ENCODE measurements at regions not wholly inside any gene's neighbourhood (a gene's known extent, or its start where the extent isn't known, plus 50 kb on each side); places are given as distances from the start of the nearest gene placed in this dataset.
"Not testable (repeated sequence)": the region's sequence is repeated elsewhere in the genome, so short reads cannot be mapped to it uniquely, and the experiment has no call there.

DNA sequence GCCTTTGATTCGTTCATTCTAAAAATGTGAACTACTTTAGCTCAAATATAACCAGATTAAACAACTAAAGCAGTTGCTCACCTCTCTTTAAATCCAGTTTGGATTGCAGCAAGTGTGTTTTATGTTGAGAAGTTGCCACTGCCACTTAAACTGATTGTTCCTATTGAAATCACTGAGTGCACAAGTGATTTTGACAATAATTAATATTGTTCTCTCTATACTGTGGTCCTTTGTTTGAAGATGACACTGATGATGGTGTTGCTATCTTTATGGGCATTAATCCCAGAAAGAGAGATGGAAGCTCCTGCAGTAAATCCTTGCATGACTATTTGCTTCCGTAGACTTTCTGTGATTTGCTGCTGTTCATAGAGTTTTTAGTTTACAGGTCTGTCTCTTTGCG is 251.4 kb upstream of the ZEB2 start:
- no peak for DNase-seq

GRCh38 chr2:144770616-144771230 is 250.8 kb upstream of the ZEB2 start:
- DNase-seq: no peak

DNA sequence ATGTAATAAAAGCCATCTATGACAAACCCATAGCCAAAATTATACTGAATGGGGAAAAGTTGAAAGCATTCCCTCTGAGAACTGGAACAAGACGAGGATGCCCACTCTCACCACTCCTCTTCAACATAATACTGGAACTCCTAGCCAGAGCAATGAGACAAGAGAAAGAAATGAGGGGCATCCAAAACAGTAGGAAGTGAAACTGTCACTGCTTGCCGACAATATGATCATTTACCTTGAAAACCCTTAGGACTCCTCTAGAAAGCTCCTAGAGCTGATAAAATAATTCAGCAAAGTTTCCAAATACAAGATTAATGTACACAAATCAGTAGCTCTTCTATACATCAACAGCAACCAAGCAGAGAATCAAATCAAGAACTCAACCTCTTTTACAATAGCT is 241.0 kb upstream of the ZEB2 start:
- not testable (repeated sequence) for DNase-seq

DNA sequence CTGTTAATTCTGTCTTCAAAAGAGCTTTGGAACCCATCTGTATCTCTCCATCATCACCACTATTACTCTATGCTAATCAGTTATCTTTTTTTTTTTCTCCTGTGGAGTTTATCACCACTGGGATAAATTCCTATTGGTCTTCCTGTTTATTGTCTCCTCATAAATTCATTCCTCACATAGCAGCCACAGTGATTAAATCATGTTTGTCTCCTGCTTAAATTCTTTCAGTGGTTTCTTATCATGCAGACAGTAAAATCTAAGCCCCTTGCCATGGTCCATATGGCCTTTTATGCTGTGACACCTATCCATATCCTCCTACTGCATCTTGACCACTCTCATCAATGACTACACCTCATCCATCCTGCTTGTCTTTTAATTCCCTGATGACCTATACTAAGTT is 239.8 kb upstream of the ZEB2 start:
- DNase-seq: no peak

DNA sequence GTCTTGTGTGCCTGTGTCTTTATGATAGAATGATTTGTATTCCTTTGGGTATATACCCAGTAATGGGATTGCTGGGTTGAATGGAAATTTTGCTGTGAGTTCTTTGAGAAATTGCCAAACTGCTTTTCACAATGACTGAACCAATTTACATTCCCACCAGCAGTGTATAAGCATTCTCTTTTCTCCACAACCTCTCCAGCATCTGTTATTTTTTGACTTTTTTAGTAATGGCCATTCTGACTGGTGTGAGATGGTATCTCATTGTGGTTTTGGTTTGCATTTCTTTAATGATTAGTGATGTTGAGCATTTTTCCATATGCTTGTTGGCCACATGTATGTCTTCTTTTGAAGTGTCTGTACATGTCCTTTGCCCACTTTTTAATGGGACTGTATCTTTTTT is 238.3 kb upstream of the ZEB2 start:
- not testable (repeated sequence) for DNase-seq

DNA sequence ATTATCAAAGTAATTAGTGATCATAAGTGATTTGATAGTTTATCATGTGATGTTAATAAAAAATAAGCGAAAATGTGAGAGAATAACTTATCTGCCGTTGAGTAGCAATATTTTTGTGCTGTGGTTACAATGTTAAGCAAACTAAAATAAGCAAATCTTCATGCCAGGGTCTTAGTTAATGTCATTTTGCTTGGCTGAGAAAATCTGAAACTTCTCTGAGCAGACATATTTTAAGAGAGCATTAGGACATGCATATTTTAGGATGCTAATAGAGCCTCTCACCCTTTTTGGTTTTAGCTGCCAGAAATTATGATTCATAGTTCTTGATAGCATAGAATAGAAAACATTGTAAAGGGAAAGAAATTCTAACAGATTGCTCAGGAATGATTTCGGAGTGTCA is 233.5 kb upstream of the ZEB2 start:
- no peak for DNase-seq

DNA sequence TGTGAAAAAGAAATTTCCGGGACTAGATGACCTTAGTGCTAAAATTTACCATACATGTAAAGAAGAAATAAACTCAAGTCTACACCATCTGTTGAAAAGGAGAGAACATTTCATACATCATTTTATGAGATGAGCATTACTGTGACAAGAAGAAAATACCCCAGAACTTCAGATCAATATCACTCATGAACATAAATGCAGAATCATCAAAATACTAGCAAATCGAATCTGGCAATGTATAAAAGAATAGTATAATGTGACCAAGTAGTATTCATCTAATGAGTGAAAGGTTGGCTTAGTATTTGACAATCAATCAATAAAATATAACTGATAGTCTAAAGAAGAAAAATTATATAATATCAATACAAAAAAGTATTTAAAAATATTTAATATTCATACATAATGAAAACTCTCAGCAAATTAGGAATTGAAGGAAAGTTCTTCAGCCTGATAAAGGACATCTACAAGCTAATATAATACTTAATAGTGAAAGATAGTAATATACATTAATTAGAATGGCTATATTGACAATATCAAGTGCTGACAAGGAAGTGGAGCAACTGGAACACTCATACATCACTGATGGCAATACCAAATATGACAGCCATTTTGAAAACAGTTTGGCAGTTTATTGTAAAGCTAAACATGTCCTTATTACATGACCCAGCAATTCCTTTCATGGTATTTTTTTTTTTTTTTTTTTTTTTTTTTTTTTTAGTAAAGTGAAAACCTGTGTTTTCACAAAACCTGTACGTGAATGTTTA is 231.4 kb upstream of the ZEB2 start:
- no peak for DNase-seq

GRCh38 chr2:144749188-144749587 is 229.3 kb upstream of the ZEB2 start:
- no peak for DNase-seq

- DNase-seq: no peak
Observed at GRCh38 chr2:144748443-144748842, 228.5 kb upstream of the ZEB2 start.

- DNase-seq: no peak
Observed at GRCh38 chr2:144747571-144747970, 227.7 kb upstream of the ZEB2 start.

DNA sequence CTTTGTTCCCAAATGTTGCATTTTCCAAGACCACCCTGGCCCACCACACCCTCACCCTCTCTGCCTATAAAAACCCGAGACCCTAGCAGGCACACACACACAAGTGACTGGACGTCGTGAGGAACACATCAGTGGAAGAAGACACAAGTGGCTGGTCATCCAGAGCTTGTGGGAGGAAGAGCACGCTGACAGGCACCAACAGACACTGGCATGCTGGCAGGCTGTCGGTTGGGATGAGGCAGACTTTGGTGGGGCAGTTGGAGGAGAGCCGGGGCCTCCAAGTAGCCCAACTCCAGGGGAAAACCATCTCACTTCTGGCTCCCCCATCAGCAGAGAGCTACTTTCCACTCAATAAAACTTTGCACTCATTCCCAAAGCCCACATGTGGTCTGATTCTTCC is 225.5 kb upstream of the ZEB2 start:
- no peak for DNase-seq

- DNase-seq: no peak
Observed at GRCh38 chr2:144738749-144739148, 218.8 kb upstream of the ZEB2 start.

DNA sequence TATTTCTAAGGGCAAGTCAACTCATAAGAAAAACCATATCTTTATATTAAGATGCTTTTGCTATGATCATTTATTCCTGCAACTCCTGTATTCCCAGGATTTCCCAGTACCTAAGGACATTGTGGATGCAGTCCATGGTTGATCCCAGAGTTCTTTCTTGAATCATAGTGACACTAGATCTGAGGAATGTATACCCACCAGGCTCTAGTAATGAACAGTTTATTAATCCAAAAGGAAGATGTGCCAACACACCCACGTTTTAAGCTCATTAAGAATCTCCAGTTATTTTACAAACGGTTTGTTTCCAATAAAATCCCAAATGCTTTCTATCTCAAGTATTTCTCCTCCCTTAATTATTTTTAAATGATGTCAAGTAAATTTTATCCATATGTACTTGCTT is 210.8 kb upstream of the ZEB2 start:
- DNase-seq: no peak

- not testable (repeated sequence) for DNase-seq
Observed at GRCh38 chr2:144724460-144724859, 204.5 kb upstream of the ZEB2 start.

- DNase-seq: no peak
Observed at GRCh38 chr2:144718376-144718775, 198.5 kb upstream of the ZEB2 start.

DNA sequence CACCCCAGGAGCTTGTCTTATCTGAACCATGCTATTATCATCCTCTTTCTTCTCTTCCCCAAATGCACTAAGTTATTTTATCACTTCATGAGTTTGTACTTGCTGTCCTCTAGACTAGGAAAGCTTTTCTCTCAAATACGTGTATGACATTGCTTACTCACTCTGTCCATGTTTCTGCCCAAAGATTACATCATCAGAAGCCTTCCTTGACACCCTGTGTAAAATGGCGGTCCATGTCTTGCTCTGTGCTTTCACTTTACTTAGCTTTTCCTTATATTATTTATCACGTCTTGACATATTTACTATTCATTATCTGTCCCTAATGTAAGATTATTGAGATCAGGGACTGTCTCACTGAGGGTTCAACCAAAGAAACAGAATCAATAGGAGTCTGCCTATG is 196.1 kb upstream of the ZEB2 start:
- DNase-seq: no peak

GRCh38 chr2:144713410-144713809 is 193.5 kb upstream of the ZEB2 start:
- DNase-seq: no peak

DNA sequence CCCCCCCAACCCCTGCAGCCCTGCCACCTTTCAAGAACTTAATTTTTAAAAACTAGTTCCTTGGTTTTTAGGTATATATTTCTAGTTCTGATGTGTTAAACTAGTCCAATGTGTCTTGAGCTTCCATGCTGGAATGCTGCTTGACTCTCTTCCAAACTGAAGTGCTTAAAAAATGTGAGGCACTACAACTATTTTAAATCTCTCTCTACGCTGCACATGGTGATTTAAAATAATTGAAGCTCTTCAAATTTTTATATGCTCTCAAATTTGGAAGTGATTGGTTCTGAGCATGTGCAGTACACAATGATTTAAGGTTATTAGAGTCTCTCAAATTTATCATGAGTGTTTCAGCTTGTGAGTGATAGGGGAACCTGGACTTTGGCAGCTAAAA is 192.6 kb upstream of the ZEB2 start:
- no peak for DNase-seq

- peak; percentile 28 for DNase-seq
Observed at GRCh38 chr2:144711630-144712549, 192.0 kb upstream of the ZEB2 start.

DNA sequence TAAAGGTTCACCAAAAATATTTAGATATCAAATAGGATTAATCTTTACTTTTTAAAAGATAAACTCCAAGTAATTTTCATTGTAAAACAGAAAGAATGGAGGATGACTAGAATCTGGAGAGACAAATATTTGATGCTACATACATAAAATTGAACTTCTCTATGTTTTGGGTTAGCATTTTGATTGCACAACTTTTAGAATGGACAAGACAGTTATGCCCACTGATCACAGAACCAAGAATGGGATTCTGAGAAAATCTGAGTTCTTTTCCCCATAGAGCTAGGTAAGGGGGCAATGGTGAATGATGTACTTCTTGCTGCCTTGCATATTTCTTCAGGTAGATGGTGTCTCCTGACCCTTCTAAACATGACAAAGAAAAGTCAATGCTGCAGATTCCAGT is 191.2 kb upstream of the ZEB2 start:
- no peak for DNase-seq

GRCh38 chr2:144708626-144709025 is 188.7 kb upstream of the ZEB2 start:
- no peak for DNase-seq

DNA sequence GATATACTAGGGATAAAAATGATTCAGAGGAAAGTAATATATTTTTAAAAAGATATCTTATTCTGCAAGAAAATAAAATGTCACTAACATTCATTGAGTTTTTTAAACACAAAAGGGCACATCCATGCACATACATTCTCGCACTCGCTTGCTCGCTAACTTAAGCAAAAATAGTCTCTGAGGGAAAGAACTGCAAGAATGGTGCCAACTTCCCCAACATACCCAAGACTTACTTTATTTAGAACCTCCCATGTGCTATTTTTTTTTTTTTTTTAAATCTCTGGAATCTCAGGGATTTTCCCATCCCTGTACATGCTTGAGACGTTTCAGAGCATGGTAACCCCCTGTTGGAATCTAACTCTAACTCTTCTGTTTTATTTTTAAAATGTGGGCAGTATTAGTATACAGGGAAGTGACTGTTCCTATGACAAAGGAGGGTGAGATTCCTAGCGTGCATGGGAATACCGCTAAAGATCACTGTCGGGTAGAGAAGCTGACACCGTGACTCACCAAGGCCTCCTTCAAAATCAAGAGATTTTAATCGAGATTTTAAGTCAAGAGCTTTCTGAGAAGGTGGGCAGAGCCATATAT is 187.9 kb upstream of the ZEB2 start:
- no peak for DNase-seq

DNA sequence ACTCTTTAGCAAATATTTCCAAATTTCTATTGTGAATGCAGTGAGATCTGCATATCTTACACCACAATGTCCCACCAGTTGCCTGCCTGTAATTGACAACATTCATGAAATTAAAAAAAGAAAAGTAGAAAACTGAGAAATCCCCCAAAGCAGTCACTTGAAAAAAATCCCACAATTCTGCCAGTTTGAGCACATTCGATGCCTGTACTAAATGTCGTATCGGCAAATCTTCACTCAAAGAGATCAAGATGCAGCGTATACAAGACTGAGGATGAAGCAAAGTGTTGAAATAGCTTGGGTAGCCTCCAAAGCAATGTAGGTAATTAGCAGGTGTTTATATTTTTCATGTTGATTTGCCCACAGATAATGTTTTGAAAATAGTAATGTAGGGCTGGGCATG is 186.7 kb upstream of the ZEB2 start:
- DNase-seq: no peak
